ENCODE measurements at regions not wholly inside any gene's neighbourhood (a gene's known extent, or its start where the extent isn't known, plus 50 kb on each side); places are given as distances from the start of the nearest gene placed in this dataset.

DNA sequence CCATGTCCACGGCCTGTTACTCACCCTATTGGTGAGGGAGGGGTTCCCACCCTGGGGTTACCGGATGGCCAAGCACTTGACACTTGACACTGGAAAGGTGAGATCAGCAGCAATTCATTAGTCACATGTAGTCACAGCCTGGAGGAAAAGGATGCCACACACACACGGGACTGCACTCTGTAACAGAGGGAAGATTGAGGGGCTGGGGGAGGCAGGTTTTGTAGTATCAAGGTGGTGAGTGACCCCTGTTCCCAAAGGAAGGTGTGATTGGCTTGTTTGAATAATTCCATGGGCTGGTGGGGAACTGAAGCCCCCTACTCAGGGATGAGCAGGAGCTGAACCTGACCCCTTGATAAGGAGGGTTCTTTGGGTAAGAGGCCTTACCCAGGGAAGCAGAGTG, 96.0 kb upstream of the HELT start:
- DNase-seq (ENCODE audit: low read depth) = no peak
- H3K4me3 ChIP-seq (ENCODE audit: low read depth, low read length) = no peak overlapping the region
- TF ChIP-seq, protein P1, sequence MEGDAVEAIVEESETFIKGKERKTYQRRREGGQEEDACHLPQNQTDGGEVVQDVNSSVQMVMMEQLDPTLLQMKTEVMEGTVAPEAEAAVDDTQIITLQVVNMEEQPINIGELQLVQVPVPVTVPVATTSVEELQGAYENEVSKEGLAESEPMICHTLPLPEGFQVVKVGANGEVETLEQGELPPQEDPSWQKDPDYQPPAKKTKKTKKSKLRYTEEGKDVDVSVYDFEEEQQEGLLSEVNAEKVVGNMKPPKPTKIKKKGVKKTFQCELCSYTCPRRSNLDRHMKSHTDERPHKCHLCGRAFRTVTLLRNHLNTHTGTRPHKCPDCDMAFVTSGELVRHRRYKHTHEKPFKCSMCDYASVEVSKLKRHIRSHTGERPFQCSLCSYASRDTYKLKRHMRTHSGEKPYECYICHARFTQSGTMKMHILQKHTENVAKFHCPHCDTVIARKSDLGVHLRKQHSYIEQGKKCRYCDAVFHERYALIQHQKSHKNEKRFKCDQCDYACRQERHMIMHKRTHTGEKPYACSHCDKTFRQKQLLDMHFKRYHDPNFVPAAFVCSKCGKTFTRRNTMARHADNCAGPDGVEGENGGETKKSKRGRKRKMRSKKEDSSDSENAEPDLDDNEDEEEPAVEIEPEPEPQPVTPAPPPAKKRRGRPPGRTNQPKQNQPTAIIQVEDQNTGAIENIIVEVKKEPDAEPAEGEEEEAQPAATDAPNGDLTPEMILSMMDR (IDR thresholded peaks at IDR 0.05; ENCODE audit: insufficient read depth, low read depth, low read length, missing control alignments) = no peak

DNA sequence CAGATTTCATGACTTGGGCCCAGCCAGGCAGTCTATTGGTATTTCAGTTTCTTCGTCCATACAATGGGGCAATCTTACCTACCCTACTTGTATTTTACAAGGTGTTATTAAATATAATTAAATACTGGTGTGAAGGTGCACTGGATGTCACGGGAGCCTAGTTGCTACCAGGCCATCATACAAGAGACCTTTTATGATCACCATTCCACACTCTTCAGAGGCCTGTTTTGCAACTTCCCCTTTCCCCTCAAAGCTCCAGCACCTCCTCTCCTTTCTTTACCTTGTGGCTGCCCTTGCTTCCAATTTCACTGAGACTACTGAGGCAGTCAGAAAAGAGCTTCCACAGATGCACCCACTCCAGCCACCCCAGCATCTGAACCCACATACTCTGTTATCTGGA, 93.8 kb upstream of the HELT start:
- no peak for DNase-seq (ENCODE audit: low read depth)
- no peak overlapping the region for H3K4me3 ChIP-seq (ENCODE audit: low read depth, low read length)
- TF ChIP-seq, protein P1 (IDR thresholded peaks at IDR 0.05; ENCODE audit: insufficient read depth, low read depth, low read length, missing control alignments) = no peak

GRCh38 chr4:184929476-184929875, 88.8 kb upstream of the HELT start:
- TF ChIP-seq, protein P1 (IDR thresholded peaks at IDR 0.05; ENCODE audit: insufficient read depth, low read depth, low read length, missing control alignments) = no peak
- DNase-seq (ENCODE audit: low read depth) = no peak
- no peak overlapping the region for H3K4me3 ChIP-seq (ENCODE audit: low read depth, low read length)

DNA sequence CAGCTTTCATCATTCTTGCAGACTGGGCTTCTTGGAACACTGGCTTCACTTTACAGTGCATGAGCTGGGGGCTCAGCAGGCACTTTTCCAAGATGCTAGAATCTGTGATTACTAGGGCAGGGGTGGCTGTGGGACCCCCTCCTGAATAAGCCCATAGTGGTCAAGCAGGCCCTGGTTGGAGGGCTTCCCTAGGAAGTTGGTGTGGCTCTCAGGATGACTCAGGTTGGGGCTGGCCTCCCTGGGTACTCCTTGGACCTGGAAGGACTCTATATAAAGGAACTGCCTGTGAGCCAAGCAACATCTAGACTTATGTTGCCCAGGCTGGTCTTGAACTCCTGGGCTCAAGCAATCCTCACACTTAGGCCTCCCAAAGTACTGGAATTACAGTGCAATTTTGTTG, 88.3 kb upstream of the HELT start:
- TF ChIP-seq, protein P1 (IDR thresholded peaks at IDR 0.05; ENCODE audit: insufficient read depth, low read depth, low read length, missing control alignments) = no peak
- H3K4me3 ChIP-seq (ENCODE audit: low read depth, low read length) = no peak overlapping the region
- no peak for DNase-seq (ENCODE audit: low read depth)

DNA sequence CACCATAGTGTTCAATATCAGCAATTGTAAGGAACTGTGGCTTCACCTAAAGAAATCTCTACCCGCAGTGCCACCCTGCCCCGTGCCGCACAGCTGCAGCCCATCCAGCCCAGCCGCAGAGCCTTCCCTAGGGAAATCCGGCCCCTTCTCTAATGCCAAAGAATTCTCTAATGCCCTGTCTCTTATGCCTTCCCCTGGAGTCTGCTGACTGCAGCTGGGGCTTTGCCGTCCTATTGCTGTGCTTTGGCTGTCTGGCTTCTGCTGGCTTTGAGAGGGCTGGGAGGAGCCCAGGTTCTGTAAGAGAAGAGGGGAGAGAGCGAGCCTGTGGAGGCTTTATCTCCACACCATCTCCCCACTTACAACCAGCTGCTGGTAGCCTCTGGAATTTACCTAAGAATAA, 85.9 kb upstream of the HELT start:
- DNase-seq (ENCODE audit: low read depth) = no peak
- TF ChIP-seq, protein P1 (IDR thresholded peaks at IDR 0.05; ENCODE audit: insufficient read depth, low read depth, low read length, missing control alignments) = no peak
- no peak overlapping the region for H3K4me3 ChIP-seq (ENCODE audit: low read depth, low read length)

DNA sequence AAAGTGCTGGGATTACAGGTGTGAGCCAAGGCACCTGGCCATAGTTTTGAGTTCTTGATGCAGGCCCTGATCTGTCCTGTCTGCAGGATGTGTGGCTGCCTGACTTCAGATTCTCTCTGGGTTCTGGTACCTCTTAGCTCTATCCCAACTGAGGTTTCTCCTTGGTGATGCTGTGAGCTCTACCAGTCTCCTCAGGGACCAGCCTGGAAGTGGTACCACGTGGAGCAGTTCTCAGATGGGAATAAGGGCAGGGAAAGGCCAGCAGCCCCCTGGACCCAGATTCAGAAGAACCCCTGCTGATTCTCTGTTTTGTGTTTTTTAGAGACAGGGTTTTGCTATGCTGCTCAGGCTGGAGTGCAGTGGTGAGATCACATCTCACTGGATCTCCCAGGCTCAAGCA, 85.0 kb upstream of the HELT start:
- no peak overlapping the region for H3K4me3 ChIP-seq (ENCODE audit: low read depth, low read length)
- DNase-seq (ENCODE audit: low read depth) = no peak
- TF ChIP-seq, protein P1 (IDR thresholded peaks at IDR 0.05; ENCODE audit: insufficient read depth, low read depth, low read length, missing control alignments) = no peak

DNA sequence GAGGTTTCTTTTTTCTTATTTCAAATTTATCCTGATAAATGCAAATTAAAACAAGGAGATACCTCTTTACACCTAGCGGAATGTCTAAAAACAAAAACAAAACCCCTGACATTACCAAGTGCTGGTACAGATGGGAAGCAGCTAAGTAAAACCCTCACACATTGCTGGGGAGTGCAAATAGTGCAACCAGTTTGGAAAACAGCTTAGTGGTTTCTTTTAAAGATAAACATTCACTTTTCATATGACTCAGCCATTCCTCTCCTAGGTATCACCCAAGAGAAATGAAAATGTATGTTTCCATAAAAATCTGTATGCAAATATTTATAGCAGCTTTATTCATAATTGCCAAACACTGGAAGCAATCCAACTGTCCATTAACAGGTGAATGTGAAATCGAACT, 84.1 kb upstream of the HELT start:
- TF ChIP-seq, protein P1 (IDR thresholded peaks at IDR 0.05; ENCODE audit: insufficient read depth, low read depth, low read length, missing control alignments) = no peak
- no peak for DNase-seq (ENCODE audit: low read depth)

More for the DNA sequence above, 84.1 kb upstream of the HELT start:
- H3K4me3 ChIP-seq (ENCODE audit: low read depth, low read length) = no peak overlapping the region

Data from GM12865 (cell line).